ENCODE measurements at regions not wholly inside any gene's neighbourhood (a gene's known extent, or its start where the extent isn't known, plus 50 kb on each side); places are given as distances from the start of the nearest gene placed in this dataset.

- no peak for DNase-seq (ENCODE audit: low read depth, low spot score)
- dilution Hi-C loops (cut with MboI; ENCODE audit: extremely low pct_ligation_motif_present, low sequenced_read_pairs), result no loop called here
- POLR2A ChIA-PET, result no interaction called here
These were observed 54.2 kb upstream of the RASSF6 start for GRCh38 chr4:73674451-73674919.

More at GRCh38 chr4:73674451-73674919, 54.2 kb upstream of the RASSF6 start:
- H3K79me2 ChIP-seq (ENCODE audit: control insufficient read depth, insufficient read depth, low read length), result no peaks in the 10 kb centered on the region
- no peak overlapping the region for H3K4me2 ChIP-seq (ENCODE audit: insufficient read depth, low read length)
- no peaks in the 10 kb centered on the region for H3K9me1 ChIP-seq (replicated peaks; ENCODE audit: control insufficient read depth, extremely low read depth, insufficient read depth, low read length)
- intact Hi-C loops (cut with micrococcal nuclease), result no loop called here
- no peaks in the 10 kb centered on the region for H4K20me1 ChIP-seq (replicated peaks; ENCODE audit: control insufficient read depth, extremely low read depth, insufficient read depth, low read length)
- no peaks in the 10 kb centered on the region for H3K36me3 ChIP-seq (ENCODE audit: control insufficient read depth in 2 of 2, extremely low read depth in 1 of 2, insufficient read depth in 2 of 2, low read length in 2 of 2)
- no peak overlapping the region for H3K4me3 ChIP-seq (replicated peaks in 1 of 3; ENCODE audit: insufficient read depth in 1 of 3, low read depth in 1 of 3, low read length in 3 of 3)
- no peak overlapping the region for H3K27ac ChIP-seq (ENCODE audit: insufficient read depth, low read depth, low read length)
- FAIRE-seq, result no peak
- no peaks in the 10 kb centered on the region for H3K9me3 ChIP-seq (replicated peaks; ENCODE audit: control insufficient read depth, insufficient read depth, low read length)
- CTCF ChIA-PET, result interaction anchor here (1.0 to 1.8 kb wide), 5 partner anchors 13 to 460 kb away, joined by 3 to 4 read pairs (median 4); partner anchors contain the start of gene CXCL3
- peaks cover 16% of the 10 kb centered on the region for H3K4me1 ChIP-seq (ENCODE audit: control insufficient read depth, extremely low read depth, insufficient read depth, low read length)
- H2AFZ ChIP-seq (ENCODE audit: low read depth, low read length), result no peak overlapping the region
- no TSS peak for BruUV-seq (replicated peaks)
- no peaks in the 10 kb centered on the region for H3K27me3 ChIP-seq (ENCODE audit: control insufficient read depth in 2 of 2, insufficient read depth in 2 of 2, low read length in 2 of 2)
- no peak overlapping the region for H3K9ac ChIP-seq (replicated peaks; ENCODE audit: extremely low read depth, insufficient read depth, low read length)
- no peak for TF ChIP-seq POLR2AphosphoS5 (IDR thresholded peaks at IDR 0.05; ENCODE audit: insufficient read depth, low read depth, low read length)
- TF ChIP-seq FOS (IDR thresholded peaks at IDR 0.05; ENCODE audit: borderline replicate concordance, insufficient read depth, low read length), result no peak
- TF ChIP-seq EZH2 (IDR thresholded peaks at IDR 0.05; ENCODE audit: borderline replicate concordance, low read depth, low read length, severe bottlenecking), result no peak
- no peak for TF ChIP-seq MYC (IDR thresholded peaks at IDR 0.05; ENCODE audit: low read depth, low read length)
- TF ChIP-seq GATA2 (IDR thresholded peaks at IDR 0.05; ENCODE audit: insufficient read depth, insufficient read length, low read depth, low read length), result no peak
- TF ChIP-seq, protein P1, sequence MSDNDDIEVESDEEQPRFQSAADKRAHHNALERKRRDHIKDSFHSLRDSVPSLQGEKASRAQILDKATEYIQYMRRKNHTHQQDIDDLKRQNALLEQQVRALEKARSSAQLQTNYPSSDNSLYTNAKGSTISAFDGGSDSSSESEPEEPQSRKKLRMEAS (IDR thresholded peaks at IDR 0.05; ENCODE audit: insufficient read depth, insufficient read length), result no peak
- no peak for TF ChIP-seq POLR2A (IDR thresholded peaks at IDR 0.05; ENCODE audit: low read depth, low read length)
- TF ChIP-seq, protein P2, sequence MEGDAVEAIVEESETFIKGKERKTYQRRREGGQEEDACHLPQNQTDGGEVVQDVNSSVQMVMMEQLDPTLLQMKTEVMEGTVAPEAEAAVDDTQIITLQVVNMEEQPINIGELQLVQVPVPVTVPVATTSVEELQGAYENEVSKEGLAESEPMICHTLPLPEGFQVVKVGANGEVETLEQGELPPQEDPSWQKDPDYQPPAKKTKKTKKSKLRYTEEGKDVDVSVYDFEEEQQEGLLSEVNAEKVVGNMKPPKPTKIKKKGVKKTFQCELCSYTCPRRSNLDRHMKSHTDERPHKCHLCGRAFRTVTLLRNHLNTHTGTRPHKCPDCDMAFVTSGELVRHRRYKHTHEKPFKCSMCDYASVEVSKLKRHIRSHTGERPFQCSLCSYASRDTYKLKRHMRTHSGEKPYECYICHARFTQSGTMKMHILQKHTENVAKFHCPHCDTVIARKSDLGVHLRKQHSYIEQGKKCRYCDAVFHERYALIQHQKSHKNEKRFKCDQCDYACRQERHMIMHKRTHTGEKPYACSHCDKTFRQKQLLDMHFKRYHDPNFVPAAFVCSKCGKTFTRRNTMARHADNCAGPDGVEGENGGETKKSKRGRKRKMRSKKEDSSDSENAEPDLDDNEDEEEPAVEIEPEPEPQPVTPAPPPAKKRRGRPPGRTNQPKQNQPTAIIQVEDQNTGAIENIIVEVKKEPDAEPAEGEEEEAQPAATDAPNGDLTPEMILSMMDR (IDR thresholded peaks at IDR 0.05; ENCODE audit: extremely low read depth in 1 of 2, insufficient read depth in 1 of 2, low read depth in 1 of 2, low read length in 2 of 2), result no peak
- TF ChIP-seq JUN (IDR thresholded peaks at IDR 0.05; ENCODE audit: borderline replicate concordance, insufficient read depth, insufficient read length, low read depth), result no peak
